ENCODE measurements at regions not wholly inside any gene's neighbourhood (a gene's known extent, or its start where the extent isn't known, plus 50 kb on each side); places are given as distances from the start of the nearest gene placed in this dataset.

DNA sequence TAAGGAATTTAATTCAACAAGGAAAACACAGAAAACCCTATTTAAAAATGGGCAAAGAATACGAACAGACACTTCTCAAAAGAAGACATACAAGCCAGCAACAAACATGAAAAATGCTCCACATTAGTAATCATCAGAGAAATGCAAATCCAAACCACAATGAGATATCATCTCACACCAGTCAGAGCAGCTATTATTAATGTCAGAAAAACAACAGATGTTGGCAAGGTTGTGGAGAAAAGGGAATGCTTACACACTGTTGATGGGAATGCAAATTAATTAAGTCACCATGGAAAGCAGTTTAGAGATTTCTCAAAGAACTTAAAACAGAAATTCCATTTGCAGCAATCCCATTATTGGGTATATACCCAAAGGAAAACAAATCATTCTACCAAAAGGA lies 55.2 kb downstream of the GCC1 start:
- TF ChIP-seq POLR2A (IDR thresholded peaks at IDR 0.05) = no peak
- TF ChIP-seq POLR2AphosphoS5 (IDR thresholded peaks at IDR 0.05) = no peak

Data from sigmoid colon (tissue), 4 donors.